PFSK-1 (cell line): ENCODE measurements at regions not wholly inside any gene's neighbourhood (a gene's known extent, or its start where the extent isn't known, plus 50 kb on each side); places are given as distances from the start of the nearest gene placed in this dataset.

Source experiments
- FOXP2 ChIP-seq: optimal IDR thresholded peaks from 2 replicates; pipeline ENCODE3; 2011; ENCODE audit warnings: borderline replicate concordance, control low read depth, inconsistent platforms; ENCODE audit not compliant: insufficient read depth; ENCODE audit errors: extremely low read length, extremely low read depth
- POLR2AphosphoS5 ChIP-seq: IDR thresholded peaks from 2 replicates; pipeline ENCODE4 v1.6.1; 2012; ENCODE audit warnings: low read depth, mild to moderate bottlenecking, control low read depth, low read length, moderate library complexity
- SIN3A ChIP-seq: IDR thresholded peaks from 2 replicates; pipeline ENCODE4 v1.6.1; 2012; ENCODE audit warnings: mild to moderate bottlenecking, low read length, moderate library complexity, borderline replicate concordance; ENCODE audit not compliant: insufficient read depth
- TAF1 ChIP-seq: IDR thresholded peaks from 2 replicates; pipeline ENCODE4 v1.6.1; 2012; ENCODE audit warnings: low read length, control low read depth, borderline replicate concordance; ENCODE audit not compliant: insufficient read depth
- TF ChIP-seq, protein P1 (sequence below), 2 experiments: IDR thresholded peaks; 2 replicates each; pipeline versions ENCODE4 v1.6.1 to v1.8.0; 2011 to 2012; ENCODE audit warnings: low read depth in 2 of 2, low read length in 2 of 2, control low read depth in 1 of 2, inconsistent platforms in 1 of 2, mild to moderate bottlenecking in 1 of 2, moderate library complexity in 1 of 2; ENCODE audit not compliant: insufficient read depth in 1 of 2

DNA sequence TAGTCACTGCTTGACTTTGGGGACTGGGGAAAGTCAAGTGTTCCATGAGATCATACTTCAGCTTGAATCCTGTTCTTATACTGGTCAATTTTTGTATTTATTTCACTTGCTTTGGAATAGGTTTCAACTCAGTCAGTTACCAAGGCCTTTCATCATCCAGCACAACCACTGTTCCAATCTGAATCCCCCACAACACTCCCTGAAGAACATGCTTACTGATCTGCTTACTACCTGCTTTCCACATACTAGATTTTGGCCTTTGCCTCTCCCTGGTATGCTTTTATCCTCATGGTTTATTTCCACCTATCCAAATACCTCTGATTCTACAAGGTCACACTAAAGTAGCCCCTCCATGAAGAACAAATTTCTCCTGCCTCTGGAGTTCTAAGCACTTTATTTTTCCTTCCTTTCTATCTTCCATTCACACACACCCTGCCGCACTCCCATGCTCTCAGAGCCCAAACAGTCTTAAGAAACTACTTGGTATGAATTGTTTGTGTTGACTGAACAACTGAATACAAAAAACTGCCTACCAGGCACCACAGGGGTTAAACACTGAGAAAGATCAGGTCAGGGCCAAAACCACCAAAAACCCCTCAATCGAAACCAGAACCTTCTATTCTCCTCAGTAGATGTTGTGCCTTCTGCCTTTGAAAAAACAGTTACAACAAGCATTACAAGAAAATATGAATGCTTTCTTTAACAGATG is 178.1 kb downstream of the AVL9 start:
- TF ChIP-seq POLR2AphosphoS5 (no peak), FOXP2 (no peak), TAF1 (no peak), SIN3A (no peak)
- TF ChIP-seq, protein P1, sequence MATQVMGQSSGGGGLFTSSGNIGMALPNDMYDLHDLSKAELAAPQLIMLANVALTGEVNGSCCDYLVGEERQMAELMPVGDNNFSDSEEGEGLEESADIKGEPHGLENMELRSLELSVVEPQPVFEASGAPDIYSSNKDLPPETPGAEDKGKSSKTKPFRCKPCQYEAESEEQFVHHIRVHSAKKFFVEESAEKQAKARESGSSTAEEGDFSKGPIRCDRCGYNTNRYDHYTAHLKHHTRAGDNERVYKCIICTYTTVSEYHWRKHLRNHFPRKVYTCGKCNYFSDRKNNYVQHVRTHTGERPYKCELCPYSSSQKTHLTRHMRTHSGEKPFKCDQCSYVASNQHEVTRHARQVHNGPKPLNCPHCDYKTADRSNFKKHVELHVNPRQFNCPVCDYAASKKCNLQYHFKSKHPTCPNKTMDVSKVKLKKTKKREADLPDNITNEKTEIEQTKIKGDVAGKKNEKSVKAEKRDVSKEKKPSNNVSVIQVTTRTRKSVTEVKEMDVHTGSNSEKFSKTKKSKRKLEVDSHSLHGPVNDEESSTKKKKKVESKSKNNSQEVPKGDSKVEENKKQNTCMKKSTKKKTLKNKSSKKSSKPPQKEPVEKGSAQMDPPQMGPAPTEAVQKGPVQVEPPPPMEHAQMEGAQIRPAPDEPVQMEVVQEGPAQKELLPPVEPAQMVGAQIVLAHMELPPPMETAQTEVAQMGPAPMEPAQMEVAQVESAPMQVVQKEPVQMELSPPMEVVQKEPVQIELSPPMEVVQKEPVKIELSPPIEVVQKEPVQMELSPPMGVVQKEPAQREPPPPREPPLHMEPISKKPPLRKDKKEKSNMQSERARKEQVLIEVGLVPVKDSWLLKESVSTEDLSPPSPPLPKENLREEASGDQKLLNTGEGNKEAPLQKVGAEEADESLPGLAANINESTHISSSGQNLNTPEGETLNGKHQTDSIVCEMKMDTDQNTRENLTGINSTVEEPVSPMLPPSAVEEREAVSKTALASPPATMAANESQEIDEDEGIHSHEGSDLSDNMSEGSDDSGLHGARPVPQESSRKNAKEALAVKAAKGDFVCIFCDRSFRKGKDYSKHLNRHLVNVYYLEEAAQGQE (IDR thresholded peaks at IDR 0.05; ENCODE audit: insufficient read depth in 1 of 2, low read depth in 2 of 2, low read length in 2 of 2) = no peak

DNA sequence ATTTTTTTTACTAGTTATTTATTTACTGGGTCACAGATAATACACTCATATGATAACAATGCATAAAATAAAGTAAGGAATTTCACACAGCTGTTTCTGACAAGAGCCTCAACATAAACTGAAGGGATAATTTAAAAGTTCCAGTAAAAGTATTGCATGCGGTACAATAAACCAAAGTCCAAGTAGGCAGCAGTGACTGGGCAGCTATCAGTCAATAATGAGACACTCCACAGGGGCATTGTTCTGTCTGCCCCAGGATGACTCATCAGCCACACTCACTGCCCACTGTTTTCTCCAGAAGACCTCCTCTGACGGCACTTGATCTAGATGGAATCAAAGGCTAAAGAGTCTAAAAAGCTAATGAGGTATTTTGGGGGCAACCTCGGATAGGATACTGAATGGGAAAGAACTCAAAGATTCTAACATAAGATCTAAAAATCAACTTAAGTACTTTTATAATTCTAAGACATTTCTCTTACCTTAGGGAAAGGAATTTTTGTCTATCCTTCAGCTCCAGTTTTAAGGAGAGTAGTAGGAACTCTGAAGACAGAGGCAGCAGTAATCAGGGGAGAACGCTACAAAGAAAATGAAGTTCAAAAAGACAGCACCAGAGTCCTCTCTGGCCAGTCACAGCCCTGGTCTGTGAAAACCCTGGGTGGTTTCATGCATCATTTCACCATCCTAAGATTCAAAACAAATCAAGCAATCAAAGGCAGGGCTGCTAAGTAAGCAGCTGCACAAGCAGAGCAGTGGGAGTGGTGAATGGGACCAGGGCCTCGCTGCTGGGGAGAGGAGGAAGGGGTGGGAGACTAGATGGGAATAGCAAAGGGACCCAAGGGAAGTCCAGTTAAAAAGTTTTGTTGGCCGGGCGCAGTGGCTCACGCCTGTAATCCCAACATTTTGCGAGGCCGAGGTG is 175.1 kb downstream of the AVL9 start:
- TF ChIP-seq POLR2AphosphoS5 (no peak), TAF1 (no peak), SIN3A (no peak), FOXP2 (no peak)
- TF ChIP-seq, protein P1 (IDR thresholded peaks at IDR 0.05; ENCODE audit: insufficient read depth in 1 of 2, low read depth in 2 of 2, low read length in 2 of 2) = no peak

DNA sequence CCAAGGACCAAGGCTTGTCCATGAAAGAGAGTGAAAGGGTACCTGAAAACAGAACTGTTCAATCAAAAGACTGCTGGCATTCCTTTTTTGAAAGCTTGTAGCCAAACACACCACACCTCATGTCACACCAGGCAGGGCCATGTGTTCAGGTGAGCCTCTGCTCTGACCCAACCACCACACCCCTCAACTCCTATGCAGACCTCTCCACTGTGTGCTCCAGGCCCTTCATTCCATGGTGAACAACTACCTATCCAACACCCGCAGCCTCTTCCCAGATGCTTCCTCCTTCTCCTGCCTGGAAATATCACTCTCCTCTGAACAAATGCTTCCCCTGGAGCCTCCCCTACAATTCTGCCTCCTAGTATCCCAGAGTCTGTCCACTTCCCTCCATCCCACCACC is 166.6 kb downstream of the AVL9 start:
- no peak for TF ChIP-seq SIN3A
- no peak for TF ChIP-seq TAF1
- TF ChIP-seq POLR2AphosphoS5 = no peak
- TF ChIP-seq, protein P1 (IDR thresholded peaks at IDR 0.05; ENCODE audit: insufficient read depth in 1 of 2, low read depth in 2 of 2, low read length in 2 of 2) = no peak
- TF ChIP-seq FOXP2 = no peak

DNA sequence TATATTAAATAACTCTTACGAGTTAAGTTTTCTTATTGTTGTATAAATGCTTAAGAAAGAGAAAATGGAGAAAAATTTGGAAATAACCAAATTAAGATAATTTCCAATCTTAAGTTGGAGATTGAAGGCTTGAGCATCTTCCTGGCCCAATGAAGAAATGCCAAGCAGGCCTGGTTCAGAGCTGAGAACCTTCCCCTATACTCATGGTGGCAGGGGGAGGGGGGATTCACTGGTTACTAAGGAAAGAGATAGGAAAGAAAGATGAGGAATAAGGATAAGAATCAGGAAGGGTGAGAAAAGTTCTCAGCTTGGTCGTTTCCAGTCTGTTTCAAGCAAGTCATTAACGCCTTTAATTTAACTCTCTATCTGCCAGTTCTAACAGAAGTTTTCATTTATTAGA is 166.2 kb downstream of the AVL9 start:
- no peak for TF ChIP-seq POLR2AphosphoS5

DNA sequence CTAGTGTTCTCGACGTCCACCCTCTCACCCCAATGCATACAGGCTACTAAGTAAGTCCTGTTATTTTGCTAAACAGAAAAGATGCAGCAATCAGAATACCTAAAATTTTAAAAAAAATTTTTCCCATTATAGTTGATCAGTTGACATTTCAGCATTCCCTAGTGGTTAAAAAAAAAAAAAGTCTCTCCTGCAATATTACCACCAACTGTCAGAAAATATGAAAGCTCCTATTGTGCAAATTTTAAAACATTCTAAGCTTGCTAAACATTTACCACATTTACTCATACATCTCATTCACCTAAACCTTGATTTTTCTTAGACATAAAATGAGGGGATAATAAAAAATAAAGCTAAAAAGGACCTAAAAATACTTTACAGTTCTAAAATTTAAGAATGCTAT is 165.6 kb downstream of the AVL9 start:
- TF ChIP-seq, protein P1 (IDR thresholded peaks at IDR 0.05; ENCODE audit: insufficient read depth in 1 of 2, low read depth in 2 of 2, low read length in 2 of 2) = no peak
- TF ChIP-seq TAF1 (no peak), FOXP2 (no peak), POLR2AphosphoS5 (no peak), SIN3A (no peak)
